ENCODE measurements at regions not wholly inside any gene's neighbourhood (a gene's known extent, or its start where the extent isn't known, plus 50 kb on each side); places are given as distances from the start of the nearest gene placed in this dataset.
"Not testable (repeated sequence)": the region's sequence is repeated elsewhere in the genome, so short reads cannot be mapped to it uniquely, and the experiment has no call there.

DNA sequence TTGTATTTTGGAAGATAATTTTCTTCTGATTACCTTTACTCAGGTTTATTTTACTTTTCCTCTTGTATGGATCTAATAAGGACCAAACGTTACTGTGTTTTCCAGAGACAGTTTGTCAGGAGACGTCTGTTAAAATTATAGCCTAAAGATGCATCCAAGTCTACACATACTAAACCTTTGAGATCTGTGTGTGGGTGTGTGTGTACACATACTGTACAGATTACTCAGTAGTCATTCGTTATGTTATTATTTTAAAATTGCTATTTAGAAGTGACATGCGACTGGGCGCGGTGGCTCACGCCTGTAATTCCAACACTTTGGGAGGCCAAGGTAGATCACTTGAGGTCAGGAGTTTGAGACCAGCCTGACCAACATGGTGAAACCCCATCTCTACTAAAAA lies 51.6 kb upstream of the CNTLN start:
- no peak for DNase-seq

DNA sequence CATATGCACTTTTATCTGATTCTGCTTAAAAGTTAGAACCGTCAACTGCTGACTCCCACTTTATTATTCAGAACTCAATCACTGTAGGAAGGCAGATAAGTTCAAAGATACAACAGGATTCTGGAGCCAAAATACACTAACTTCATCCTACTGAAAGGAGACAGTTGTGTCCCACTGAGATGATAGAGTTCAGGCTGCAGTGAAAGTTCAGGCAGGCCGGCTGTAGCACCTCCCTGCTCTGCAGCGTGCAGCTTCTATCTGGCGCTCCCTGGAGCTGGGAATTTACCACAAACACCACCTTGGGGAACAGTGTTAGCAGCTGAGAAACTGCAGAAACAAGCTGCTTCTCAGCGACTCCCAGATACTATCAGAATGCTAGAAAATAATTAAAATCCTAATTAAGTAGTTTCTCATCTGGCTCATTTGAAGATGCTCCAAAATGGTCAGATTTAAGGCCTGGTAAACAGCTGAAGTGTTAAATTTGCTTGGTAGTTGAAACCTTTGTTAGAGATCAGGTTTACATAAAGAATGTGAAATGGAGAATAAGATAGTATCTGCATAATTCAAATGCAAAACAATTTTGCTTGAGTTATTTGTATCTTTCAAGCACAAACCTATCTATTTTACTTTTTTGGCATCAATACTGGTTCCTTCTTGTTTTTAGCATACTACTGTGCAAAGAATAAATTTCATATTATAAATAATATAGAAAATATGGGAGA lies 52.3 kb upstream of the CNTLN start:
- DNase-seq: no peak

DNA sequence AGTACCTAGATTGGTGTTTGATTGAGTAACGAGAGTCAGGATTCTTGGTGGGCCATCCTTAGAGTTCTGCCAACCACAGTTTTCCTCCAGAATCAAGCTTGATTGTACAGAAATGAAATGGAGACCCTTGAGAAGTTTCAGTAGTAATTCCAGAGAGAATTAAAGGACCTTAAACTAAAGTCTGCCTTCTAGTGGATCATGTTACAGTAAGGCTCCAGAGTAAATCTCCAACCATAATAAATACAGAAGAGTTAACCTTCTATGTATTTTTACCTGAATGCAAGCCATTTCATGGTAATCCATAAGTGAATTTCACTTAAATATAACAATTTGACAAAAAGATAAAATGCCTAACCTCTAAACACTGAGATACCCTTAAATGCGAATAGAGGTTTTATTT lies 53.0 kb upstream of the CNTLN start:
- DNase-seq: no peak

DNA sequence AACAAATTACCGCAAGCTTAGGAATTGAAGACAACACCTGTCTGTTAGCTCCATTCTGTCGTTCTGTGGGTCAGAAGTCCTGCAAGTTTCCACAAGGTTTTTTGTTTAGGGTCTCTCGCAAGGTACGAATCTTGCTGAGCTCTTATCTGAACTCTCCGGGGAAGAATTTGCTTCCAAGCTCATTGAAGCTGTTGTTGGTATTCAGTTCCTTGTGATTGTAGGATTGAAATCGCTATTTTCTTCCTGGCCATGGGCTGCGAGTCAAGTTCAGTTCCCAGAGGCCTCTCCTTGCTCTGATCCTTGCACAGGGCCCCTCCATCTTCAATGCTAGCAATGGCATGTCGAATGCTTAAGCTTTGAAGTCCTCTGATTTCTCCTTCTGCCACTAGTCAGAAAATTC lies 53.5 kb upstream of the CNTLN start:
- DNase-seq: no peak

DNA sequence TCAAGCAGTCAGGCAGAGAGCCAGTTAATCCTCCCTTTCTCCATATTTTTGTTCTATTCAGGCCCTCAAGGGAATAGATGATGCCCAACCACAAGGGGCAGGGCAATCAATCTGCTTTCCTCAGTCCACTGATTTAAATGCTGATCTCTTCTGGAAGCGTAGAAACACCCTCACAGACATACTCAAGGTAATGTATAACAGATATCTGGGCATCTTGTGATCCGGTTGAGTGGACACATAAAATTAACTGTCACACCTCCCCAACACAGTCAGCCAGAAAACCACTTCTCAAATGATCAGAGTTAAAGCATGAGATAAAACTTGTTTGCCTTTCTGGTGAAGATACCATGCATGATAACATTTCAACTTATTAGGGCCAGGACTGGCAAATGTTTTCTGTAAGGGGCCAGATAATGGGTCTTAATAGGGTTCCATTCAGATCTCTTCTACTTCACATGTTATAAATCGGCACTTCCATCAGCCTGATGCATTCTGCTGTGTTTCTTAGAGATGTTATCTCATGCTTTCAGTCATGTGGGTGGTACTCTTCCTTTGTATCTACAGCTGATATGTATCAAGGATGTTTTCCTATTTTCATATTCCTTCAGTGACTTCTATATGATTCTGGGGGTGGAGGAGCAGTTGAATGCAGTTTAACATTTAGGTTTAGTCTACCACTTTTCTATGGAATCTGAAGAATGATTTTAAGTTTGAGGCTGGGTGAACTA lies 58.9 kb upstream of the CNTLN start:
- DNase-seq: no peak

DNA sequence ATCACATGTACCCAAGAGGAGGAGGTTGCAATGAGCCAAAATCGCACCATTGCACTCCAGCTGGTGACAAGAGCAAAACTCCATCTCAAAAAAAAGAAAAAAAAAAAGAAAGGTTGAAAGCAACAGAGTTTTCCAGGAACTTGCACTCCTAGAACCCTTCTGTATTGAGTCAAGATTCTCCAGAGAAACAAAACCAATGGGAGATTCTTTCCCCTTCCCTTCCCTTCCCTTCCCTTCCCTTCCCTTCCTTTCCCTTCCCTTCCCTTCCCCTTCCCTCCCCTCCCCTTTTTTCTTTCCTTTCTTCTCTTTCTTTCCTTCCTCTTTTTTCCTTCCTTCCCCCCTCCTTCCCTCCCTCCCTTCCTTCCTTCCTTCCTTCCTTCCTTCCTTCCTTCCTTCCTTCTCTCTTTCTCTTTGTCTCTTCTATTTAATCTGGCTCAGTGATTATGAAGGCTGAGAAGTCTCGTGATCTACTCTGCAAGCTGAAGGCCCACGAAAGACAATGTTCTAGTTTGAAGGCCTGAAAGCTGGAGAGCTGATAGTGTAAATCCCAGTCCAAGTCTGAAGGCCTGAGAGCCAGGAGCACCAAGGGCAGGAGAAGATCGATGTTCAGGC lies 59.6 kb upstream of the CNTLN start:
- DNase-seq: no peak

DNA sequence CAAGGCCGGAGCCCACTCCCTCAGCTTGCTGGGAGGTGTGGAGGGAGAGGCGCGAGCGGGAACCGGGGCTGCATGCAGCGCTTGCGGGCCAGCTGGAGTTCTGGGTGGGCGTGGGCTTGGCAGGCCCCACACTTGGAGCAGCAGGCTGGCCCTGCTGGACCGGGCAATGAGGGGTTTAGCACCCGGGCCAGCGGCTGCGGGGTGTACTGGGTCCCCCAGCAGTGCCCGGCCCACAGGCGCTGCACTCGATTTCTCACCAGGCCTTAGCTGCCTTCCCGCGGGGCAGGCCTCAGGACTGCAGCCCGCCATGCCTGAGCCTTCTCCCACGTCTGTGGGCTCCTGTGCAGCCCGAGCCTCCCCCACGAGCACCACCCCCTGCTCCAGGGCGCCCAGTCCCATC lies 62.3 kb upstream of the CNTLN start:
- DNase-seq: not testable (repeated sequence)

DNA sequence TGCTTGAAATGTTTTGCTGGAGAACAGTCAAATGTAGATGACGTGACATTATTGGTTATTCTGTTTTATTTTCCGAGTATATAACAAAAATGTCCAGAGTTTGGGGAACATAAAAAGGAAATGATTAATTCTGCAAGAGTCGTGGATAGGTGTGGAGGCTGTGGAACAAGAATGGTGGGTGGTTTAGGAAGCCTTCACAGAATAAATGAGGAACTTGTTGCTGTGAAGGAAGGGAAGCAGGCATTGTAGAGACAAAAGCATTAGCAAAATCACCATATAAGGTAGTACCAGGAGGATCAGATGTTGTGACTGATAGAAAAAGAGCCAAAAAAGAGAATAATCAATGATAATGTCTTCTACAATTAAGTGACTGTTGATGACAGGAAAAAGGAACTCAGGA lies 66.2 kb upstream of the CNTLN start:
- no peak for DNase-seq

DNA sequence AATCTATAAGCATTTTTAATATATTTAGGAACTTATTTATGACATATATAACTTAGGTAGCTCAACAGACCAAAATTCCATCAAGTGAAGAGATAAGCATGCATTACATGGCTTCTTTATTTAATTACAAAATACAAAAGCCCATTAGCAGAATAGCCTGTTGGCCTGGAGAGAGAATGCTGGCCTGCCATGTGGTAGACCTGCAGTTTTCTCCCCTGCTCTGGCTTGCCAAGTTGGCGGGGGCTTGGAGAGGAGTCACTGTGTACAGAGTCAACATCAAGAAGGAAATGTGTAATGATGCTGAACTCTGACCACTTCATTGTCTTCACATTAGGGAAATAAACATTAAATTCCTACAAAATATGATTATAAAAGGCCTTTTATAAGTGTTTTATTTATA lies 69.8 kb upstream of the CNTLN start:
- DNase-seq: no peak

DNA sequence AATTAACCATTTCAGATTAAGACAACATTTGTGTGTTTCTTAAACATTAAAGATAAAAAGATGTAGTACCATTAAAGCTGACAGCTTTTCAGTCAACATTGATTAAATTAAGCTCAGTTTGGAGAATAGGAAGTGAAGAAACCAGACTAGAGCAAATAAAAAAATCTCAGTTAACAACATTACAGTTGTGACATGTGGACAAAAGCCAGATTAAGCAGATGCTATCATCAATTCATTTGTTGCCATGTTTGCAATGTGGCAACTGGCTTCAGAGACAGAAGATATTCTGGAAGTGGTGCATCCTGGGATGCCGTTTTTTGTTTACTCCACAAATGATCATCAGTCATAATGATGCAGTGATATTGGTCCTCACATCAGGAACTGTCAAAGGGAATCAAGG lies 70.3 kb upstream of the CNTLN start:
- DNase-seq: no peak

DNA sequence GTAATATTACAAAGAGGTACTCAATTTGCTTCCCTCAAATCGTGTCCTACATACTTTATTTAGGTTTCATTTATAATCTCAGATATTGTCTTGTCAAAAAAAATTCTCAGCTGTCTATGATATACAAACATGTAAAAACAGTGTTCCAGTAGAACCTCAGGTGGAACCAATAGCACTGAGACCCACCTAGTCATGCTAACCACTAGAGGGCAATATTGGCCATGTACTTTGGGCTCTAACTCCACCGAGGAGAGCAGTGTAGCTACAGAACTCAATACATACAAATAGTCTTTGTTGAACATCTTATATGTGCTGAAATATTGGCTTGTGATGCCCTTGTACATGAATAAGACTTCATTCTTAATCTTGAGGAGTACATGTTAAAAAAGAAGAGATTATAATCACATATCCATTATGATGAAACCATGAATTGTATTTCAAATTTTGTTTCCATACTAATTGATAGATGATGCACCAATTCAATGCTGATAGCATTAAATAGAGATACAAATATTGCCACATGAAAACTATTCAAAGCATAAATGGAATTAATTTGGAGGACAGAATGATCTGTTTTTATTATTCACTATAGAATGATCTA lies 71.2 kb upstream of the CNTLN start:
- DNase-seq: no peak

DNA sequence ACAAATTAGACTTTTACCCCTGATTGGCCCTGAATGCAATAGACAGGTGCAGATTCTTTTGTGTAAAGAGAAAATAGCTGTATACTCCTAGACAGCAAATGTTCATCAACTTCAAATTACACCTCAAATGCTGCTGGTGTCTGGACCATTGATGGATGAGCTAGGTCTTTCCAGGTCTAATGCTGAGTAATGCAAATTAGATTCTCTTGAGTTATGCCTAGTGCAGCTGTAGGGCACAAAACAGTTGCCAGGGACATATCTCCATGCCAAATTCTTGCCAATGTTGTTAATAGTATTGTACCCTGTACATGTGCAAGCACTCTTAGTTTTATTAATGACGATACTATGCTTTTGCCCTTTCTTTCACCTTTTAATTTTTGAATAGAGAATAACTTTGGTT lies 72.3 kb upstream of the CNTLN start:
- no peak for DNase-seq

DNA sequence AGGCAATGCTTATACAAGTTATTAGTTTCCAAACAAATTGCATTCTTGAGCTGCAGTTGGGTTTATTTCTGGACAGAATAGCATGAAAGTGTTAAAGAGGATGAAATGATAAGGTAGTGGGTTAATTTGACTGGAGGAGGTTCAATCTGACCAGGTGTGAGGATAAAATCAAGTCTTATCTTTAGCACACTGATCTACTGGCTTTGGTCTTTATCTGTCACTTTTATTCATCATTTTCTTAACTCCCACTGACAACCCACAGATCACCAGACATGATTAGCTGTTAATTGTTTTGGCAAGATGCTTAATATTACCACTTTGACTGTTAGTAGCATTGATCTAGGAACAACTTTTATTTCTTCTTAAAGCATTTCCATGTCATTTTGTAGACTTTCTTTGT lies 74.4 kb upstream of the CNTLN start:
- DNase-seq: no peak

DNA sequence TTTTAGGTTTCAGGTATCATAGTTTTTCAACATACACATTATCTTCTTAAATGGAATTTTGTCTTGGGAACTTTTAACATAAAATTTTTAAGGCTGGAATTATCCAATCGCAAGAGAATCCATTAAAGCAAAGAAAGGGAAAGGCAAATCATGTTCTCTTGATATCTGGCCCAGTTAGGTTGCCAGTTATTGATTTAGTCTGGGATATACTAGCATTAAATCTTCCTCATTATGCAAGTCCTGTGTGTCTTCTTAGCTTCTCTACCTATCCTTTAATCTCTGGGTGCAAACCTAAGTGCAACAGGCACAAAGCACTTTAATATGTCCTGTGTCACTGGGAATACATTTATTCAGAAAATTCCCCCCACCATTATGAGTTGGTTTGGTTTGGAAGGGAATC lies 75.4 kb upstream of the CNTLN start:
- no peak for DNase-seq

DNA sequence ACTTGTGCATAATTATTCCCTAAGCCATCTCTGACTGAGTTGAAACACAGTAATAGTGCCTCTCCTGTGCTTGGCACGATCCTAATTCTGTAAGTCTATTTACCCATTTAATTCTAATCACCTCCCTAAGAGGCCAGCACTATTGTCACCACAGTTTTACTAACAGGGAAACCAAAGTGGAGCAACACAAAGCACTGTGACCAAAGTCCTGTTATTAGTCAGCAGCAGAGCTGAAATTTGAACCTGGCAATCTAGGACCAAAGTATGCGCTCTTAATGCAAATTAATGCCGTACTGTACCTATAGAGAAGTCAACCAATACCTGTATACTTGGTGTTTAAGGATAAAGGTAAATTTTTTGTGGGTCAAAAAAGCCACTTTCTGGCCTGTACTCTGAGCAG lies 77.1 kb upstream of the CNTLN start:
- no peak for DNase-seq

DNA sequence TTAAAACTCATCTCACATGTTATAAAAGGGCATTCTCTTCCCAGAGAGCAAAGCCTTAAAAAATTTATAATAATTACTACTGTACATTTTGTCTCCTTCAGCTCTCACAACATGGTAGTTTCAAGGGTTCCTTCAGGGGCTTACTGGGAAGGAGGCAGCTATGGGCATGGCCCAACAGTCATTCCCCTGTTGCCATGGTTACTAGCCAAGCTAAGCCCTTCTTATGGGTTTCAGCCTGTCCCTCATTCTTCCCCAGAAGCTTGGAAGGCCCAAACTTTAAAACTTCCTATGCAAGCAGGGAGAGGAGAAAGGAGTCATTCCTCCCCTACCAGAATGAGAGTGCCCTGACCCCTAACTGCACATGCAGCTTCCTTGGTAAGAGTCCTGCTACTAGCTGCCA lies 82.2 kb upstream of the CNTLN start:
- no peak for DNase-seq

DNA sequence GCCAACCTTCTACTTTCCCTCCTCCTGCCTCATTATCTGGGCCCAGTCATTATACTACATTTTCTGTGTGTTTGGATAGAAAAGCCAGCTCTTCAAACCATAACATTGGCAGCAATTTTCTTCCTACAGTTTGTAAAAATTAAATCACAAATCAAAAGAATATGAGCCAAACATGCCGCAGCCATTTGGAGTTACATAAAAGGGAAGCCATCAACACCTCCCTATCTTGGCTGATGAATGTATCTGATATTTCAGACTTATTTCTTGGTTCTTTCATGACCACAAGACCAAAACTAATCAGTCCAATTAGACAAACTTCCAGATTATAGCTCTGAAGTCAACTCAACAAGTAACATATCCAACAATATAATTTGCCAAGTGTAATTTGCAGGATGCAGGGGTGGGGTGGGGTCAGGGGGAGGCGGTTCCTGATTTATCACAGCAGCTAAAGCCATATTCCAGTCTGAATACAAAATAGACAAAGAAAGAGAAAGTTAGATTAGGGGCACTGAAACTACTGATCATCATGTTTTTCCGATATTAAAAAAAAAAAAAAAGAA lies 89.4 kb upstream of the CNTLN start:
- DNase-seq: no peak

DNA sequence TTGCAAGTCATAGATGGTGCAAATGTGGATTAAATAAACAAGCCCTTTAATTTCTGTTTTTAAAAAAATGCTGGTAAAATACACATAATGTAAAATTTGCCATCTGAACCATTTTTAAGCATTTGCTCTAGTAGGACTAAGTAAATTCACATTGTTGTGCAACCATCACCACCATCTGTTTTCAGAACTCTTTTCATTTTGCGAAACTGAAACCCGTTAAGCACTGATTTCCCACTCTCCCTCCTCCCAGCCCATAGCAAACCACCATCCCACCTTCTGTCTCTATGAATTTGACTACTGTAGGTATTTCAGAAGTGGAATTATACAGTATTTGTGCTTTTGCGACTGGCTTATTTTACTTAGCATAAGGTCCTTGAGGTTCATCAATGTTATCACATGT lies 103.3 kb upstream of the CNTLN start:
- DNase-seq: no peak

DNA sequence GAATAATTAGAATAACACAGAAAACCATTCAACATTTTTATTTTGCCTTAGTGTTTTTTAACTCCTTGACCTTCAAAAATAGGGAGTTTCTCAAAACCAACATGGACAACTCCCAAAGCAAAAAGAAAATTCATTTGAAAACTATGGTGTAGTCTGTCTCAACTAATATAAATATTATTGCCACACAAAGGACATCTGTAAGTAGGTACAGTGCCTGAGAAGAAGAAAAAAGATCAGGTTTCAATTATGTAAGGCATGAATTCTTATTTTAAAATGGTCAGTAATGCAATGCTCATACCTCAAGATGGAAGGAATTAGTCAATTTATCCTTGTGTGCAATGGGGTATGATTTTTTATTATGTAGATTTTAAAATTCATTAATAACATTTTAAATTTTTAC lies 109.6 kb upstream of the CNTLN start:
- no peak for DNase-seq

DNA sequence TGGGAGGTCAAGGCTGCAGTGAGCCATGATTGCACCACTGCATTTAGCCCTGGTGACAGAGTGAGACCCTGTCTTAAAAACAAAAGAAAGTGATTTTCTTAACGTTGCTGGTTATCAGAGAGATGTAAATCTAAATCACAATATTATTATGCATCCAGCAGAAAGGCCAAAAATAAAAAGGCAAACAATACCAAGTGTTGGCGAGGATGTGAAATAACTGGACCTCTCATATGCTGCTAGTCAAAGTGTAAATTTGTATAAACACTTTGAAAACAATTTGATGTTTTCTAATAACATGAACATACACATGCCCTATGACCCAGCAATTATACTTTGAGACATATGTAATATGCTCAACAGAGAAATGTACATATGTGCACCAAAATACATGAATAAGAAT lies 110.7 kb upstream of the CNTLN start:
- DNase-seq: no peak

DNA sequence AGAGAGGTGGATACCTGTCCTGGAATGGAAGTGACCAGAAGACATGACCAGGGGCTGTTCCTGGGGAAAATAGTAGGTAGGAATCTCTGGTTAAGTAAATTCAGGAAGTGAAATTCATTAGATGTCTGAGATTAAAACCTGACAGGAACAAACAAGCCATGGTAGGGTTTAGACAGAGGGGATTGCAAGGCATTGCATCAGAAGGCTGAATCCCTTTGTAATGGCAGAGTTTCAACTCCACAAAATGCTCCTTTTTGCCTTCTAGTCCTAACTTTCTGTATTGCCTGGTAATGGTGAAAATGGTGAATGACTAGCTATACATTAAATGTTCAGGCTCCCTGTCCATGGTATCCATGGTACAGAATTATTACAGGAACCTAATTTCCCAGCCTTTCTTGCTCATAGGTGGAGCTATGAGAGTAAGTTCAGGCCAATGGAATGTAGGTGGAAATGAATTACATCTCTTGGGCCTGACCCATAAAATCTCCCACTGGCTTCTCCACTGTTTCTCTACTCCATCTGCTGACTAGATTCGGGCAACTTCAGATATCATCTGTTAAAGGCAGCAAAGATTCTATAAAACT lies 113.4 kb upstream of the CNTLN start:
- no peak for DNase-seq

DNA sequence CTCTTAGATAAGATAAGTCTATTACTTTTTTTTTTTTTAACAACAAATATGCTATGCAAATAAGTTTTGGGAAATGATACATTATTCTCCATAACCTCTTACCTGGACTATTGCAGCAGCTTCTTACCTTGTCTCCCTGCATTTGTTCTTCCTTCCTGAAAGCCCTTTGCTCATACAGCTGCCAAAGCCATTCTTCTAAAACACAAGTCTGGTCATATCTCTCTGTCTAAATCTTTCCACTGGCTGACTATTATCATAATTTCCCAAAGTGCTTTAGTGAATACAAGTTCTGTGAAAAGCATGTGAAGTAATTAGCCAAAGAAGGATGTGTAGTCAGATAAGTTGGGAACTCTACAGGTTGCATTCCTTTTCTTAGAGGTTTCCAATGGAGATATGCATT lies 115.4 kb upstream of the CNTLN start:
- DNase-seq: no peak

All from nucleus accumbens (tissue), 56 donors.